Heart left ventricle (tissue), 16 donors: ENCODE measurements at regions not wholly inside any gene's neighbourhood (a gene's known extent, or its start where the extent isn't known, plus 50 kb on each side); places are given as distances from the start of the nearest gene placed in this dataset.

Experiments used
- ATAC-seq, 4 donors: fragments of 200-7000 bp; cut with Tn5 transposase; one replicate each; pipeline ENCODE4 v1.9.1; 2020 to 2022; ENCODE audit warnings: moderate library complexity in 4 of 4, mild to moderate bottlenecking in 3 of 4, moderate number of reproducible peaks in 1 of 4
- DNase-seq, 5 donors: peaks; one replicate each; pipeline ENCODE4 v3.0.0-alpha.2; 2020
- H3K27ac ChIP-seq, 12 donors: fragments of 200-600 bp; sonication (generic) in 4 of 12; one replicate each; pipeline versions ENCODE4 v1.5.0 to v1.8.0; 2016 to 2022; ENCODE audit warnings: mild to moderate bottlenecking in 2 of 12
- H3K27me3 ChIP-seq, 9 donors: fragments of 200-600 bp; sonication (generic) in 2 of 9; one replicate each; pipeline versions ENCODE4 v1.5.1 to v1.8.0; 2016 to 2022; ENCODE audit warnings: mild to moderate bottlenecking in 3 of 9
- H3K36me3 ChIP-seq, 9 donors: fragments of 200-600 bp; sonication (generic) in 2 of 9; one replicate each; pipeline versions ENCODE4 v1.5.0 to v1.8.0; 2018 to 2022; ENCODE audit warnings: mild to moderate bottlenecking in 2 of 9
- H3K4me1 ChIP-seq, 12 donors: fragments of 200-600 bp; sonication (generic) in 4 of 12; one replicate each; pipeline versions ENCODE4 v1.5.0 to v1.8.0; 2016 to 2022; ENCODE audit warnings: mild to moderate bottlenecking in 3 of 12
- H3K4me3 ChIP-seq, 12 donors: fragments of 200-600 bp; sonication (generic) in 4 of 12; one replicate each; pipeline versions ENCODE4 v1.5.0 to v1.8.0; 2017 to 2022; ENCODE audit warnings: mild to moderate bottlenecking in 9 of 12, moderate library complexity in 4 of 12
- H3K9me3 ChIP-seq, 12 donors: fragments of 200-600 bp; sonication (generic) in 4 of 12; one replicate each; pipeline versions ENCODE4 v1.5.0 to v1.8.0; 2016 to 2022; ENCODE audit warnings: mild to moderate bottlenecking in 1 of 12
- POLR2A ChIP-seq, 2 donors: fragments of 450-650 bp; IDR thresholded peaks; one replicate each; pipeline ENCODE4 v1.6.1; 2017; ENCODE audit warnings: antibody characterized with exemption in 2 of 2, mild to moderate bottlenecking in 2 of 2, moderate library complexity in 2 of 2
- WGBS, 4 donors: extraction: QIAGEN DNeasy Blood & Tissue Kit in 2 of 4; methylation state at CpG; one replicate each; pipeline versions ENCODE4 v1.1.5 to v1.1.7; 2013 to 2018; 5-methylcytosine and 5-hydroxymethylcytosine counted together
- intact Hi-C, 10 donors: fragments of 100-400 bp; cut with DNase I; formaldehyde crosslinking; loops; one replicate each; pipeline versions ENCODE4 v1.11.1 to v1.14.2; 2022
- TF ChIP-seq, protein P1 (sequence below), 12 donors: fragments of 200-600 bp; sonication (generic) in 4 of 12; IDR thresholded peaks; one replicate each; pipeline versions ENCODE4 v1.5.0 to v1.8.0; 2018 to 2022; ENCODE audit warnings: antibody characterized with exemption in 12 of 12, mild to moderate bottlenecking in 5 of 12
- donor health status: ischemic (EF 13 %, LVEDD 7.1; RV severe dilation, severe dysfunction).
- donor health status: healthy with polysubstance abuse.
- donor health status: DM: no; HTN: yes; CAD: no.
- donor health status: DM: no; HTN: no; CAD: no.
- donor health status: ischemic (EF 25% LVEDD 6.9; RV normal size, moderate dysfunction).
- donor health status: ischemic (EF 25% LVEDD 5.7; RV mildly dilated, moderate dysfunction).
- donor health status: healthy.
- donor health status: DM: yes; HTN: yes; CAD: no.
- donor health status: ischemic (EF 35%, LVEDD 5.7; RV mildly dilated, moderate dysfunction).
- donor health status: nonischemic (EF 11% LVEDD 7.7; RV severe dilation, severe dysfunction).
- donor health status: DM: yes; HTN: yes; CAD: no.
- donor health status: PGD.
- donor health status: ischemic (EF 29% LVEDD 5.4; RV normal size, mild dysfunction).
- donor health status: nonischemic (EF 23%, LVEDD 6.1; RV moderate dilation, normal function).

GRCh38 chr20:60100780-60101179 is 142.6 kb downstream of the CDH26 start:
- TF ChIP-seq POLR2A (IDR thresholded peaks at IDR 0.05): no peak
- TF ChIP-seq, protein P1, sequence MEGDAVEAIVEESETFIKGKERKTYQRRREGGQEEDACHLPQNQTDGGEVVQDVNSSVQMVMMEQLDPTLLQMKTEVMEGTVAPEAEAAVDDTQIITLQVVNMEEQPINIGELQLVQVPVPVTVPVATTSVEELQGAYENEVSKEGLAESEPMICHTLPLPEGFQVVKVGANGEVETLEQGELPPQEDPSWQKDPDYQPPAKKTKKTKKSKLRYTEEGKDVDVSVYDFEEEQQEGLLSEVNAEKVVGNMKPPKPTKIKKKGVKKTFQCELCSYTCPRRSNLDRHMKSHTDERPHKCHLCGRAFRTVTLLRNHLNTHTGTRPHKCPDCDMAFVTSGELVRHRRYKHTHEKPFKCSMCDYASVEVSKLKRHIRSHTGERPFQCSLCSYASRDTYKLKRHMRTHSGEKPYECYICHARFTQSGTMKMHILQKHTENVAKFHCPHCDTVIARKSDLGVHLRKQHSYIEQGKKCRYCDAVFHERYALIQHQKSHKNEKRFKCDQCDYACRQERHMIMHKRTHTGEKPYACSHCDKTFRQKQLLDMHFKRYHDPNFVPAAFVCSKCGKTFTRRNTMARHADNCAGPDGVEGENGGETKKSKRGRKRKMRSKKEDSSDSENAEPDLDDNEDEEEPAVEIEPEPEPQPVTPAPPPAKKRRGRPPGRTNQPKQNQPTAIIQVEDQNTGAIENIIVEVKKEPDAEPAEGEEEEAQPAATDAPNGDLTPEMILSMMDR (IDR thresholded peaks at IDR 0.05): no peak
- H3K4me3 ChIP-seq: no peak overlapping the region
- ATAC-seq (no peak), DNase-seq (no peak)
- intact Hi-C loops: no loop called here
- 67 to 89% (median 78%) methylated on average over 5 of the region's 5 CpGs for WGBS, 4 donors
- H3K4me1 ChIP-seq: peaks cover 0 to 19% (median 0%) of the 10 kb centered on the region in 12 donors
- H3K36me3 ChIP-seq: no peaks in the 10 kb centered on the region
- H3K27ac ChIP-seq: no peak overlapping the region
- peaks cover 0 to 6% (median 0%) of the 10 kb centered on the region in 12 donors for H3K9me3 ChIP-seq
- peaks cover 0 to 3% (median 0%) of the 10 kb centered on the region in 9 donors for H3K27me3 ChIP-seq

DNA sequence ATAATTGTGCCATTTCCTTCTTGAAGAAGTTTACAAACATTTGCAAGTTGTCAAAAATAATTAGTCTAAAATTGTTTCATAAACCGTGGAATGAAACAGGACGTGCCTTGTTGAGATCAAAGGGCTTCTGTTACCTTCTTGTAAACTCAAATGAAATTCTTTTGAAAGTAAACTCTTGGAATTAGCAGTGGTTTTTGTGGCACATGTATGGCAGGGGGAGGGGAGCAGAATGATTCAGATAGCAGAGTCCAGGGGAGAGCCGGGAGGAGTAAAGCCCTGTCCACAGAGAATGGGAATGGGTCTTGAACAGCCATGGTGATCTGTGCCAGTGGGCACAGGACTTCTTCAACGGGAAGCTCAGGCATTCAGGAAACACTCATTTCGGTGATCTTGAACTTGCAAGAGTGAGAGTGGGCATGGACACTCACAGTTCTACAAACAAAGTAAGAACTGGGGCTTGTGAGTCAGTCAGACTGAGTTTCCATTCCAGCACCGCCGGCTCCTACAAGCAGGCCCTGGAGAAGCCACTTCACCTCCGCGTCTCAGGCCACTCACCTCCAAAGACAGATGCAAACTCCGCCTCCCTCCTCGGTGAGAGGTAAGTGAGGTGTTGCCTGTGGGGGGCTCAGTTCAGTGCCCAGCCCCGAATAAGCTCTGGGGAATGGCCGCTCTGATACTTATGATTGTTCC is 143.1 kb downstream of the CDH26 start:
- Histone ChIP-seq H3K4me1 (peaks cover 0 to 19% (median 0%) of the 10 kb centered on the region in 12 donors), H3K27ac (no peak overlapping the region), H3K4me3 (no peak overlapping the region), H3K36me3 (no peaks in the 10 kb centered on the region), H3K27me3 (peaks cover 0 to 3% (median 0%) of the 10 kb centered on the region in 9 donors), H3K9me3 (peaks cover 0 to 6% (median 0%) of the 10 kb centered on the region in 12 donors)
- intact Hi-C loops: no loop called here
- no peak for DNase-seq
- no peak for ATAC-seq
- 66 to 71% (median 68%) methylated on average over 13 of the region's 13 CpGs for WGBS, 4 donors
- TF ChIP-seq, protein P1 (IDR thresholded peaks at IDR 0.05): no peak
- no peak for TF ChIP-seq POLR2A (IDR thresholded peaks at IDR 0.05)

DNA sequence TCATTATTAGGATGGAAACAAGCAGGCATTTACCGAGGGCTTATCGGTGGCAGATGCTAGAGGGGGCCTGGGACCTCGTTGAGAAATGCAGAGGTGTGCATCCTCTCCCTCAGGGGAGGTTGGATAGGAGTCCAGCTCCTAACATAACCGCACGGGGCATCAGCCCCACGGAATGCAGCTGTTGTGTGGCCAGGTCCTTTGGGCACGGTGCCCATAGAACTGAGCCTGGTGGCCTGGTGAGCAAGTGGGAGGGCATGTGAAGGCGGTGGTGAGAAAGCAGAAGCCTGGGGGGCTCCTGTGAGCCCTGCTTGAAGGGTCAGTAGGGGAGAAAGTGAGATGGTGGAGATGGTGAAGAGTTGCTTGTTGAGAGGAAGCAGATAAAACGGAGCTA is 143.7 kb downstream of the CDH26 start:
- H3K4me3 ChIP-seq: no peak overlapping the region
- ATAC-seq: no peak
- peaks cover 0 to 19% (median 0%) of the 10 kb centered on the region in 12 donors for H3K4me1 ChIP-seq
- peaks cover 0 to 3% (median 0%) of the 10 kb centered on the region in 9 donors for H3K27me3 ChIP-seq
- WGBS, 4 donors: 52 to 67% (median 61%) methylated on average over 9 of the region's 9 CpGs
- no peaks in the 10 kb centered on the region for H3K36me3 ChIP-seq
- TF ChIP-seq POLR2A (IDR thresholded peaks at IDR 0.05): no peak
- TF ChIP-seq, protein P1 (IDR thresholded peaks at IDR 0.05): no peak
- peaks cover 0 to 6% (median 0%) of the 10 kb centered on the region in 12 donors for H3K9me3 ChIP-seq
- DNase-seq: no peak
- intact Hi-C loops: no loop called here
- H3K27ac ChIP-seq: no peak overlapping the region

DNA sequence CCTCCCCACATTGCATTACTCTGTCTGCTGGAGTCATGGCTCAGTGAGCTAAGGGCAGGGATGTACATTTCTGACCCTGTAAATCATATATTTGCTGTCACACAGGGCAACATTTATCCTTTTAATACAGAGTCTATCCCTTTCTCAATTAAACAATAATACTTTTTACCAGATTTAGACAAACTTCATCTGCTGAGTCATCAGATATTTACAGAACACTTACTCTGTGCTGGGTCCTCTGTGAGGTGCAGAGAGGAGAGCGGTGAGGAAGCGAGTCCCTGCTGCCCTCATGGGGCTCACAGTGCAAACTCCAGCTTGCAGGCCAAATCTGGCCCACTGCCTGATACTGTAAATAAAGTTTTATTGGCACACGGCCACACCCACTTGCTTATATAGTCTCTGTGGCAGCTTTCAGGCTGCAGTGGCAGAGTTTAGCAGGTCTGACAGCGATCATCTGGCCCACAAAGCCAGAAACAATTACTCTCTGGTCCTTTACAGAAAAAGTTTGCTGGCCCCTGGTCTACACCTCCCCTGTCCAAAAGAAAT is 144.5 kb downstream of the CDH26 start:
- 79 to 96% (median 88%) methylated on average over 4 of the region's 4 CpGs for WGBS, 4 donors
- TF ChIP-seq POLR2A (IDR thresholded peaks at IDR 0.05): no peak
- TF ChIP-seq, protein P1 (IDR thresholded peaks at IDR 0.05): no peak

More for the DNA sequence above, 144.5 kb downstream of the CDH26 start:
- no peak for ATAC-seq
- Histone ChIP-seq H3K27me3 (peaks cover 0 to 3% (median 0%) of the 10 kb centered on the region in 9 donors), H3K4me3 (no peak overlapping the region), H3K36me3 (no peaks in the 10 kb centered on the region), H3K9me3 (peaks cover 0 to 6% (median 0%) of the 10 kb centered on the region in 12 donors), H3K4me1 (peaks cover 0 to 12% (median 0%) of the 10 kb centered on the region in 12 donors), H3K27ac (no peak overlapping the region)
- no peak for DNase-seq
- intact Hi-C loops: no loop called here
